ENCODE measurements at regions not wholly inside any gene's neighbourhood (a gene's known extent, or its start where the extent isn't known, plus 50 kb on each side); places are given as distances from the start of the nearest gene placed in this dataset.

DNA sequence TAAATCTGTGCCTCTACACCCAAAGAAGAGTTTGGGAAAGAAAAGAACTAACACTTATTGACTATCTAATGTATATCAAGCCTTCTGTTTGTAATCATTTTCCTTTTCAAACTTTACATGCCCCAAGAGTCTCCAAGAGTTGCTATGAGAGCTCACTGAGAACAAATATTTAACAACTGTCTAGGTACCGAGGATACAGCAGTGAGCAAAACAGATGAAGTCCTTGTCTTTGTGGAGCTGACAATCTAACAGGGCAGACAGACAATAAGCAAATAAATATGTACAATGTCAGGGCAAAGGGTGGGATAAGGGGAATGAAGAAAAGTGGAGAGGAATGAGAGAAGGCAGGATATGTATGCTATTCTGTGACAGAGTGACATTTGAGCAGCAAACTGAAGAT is 64.8 kb upstream of the KSR1 start:
- no peak for DNase-seq (ENCODE audit: low read depth in 3 of 3, low spot score in 1 of 3)

DNA sequence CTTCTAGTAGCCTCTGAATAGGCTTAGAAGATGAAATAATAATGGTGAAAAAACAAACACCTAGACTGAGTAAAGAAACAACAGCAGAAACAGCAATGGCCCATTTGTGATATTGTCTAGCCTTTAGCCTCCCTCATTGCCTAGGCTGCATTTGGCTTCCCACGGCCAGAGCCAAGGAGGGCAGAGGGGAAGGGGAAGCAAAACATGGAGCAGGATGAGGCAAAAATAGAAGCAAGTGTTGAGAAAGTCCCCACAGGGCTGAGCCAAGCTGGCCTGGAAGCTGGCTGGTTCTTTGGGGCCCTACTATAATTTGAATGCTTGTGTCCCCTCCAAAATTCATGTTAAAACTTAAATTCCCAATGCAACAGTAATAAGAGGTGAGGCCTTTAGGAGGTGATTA is 60.2 kb upstream of the KSR1 start:
- no peak for DNase-seq (ENCODE audit: low read depth in 3 of 3, low spot score in 1 of 3)

DNA sequence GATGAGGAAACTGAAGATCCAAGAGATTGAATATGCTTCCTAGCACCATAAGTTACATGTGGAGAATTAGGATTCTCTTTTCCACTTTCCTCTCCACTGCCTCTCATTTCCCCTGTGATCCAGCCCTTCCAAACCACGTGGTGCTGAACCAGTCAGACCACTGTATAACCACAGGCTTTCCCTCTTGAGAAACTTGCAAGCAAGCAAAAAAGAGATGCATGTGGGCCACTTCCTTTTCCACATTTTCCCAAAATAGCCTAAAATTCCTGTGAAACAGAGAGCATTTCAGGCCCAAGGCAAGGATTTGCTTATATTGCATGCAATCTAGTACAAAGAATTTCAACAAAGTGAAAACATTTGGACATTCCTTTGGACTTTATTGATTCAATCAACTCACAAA is 59.3 kb upstream of the KSR1 start:
- no peak for DNase-seq (ENCODE audit: low read depth in 3 of 3, low spot score in 1 of 3)

- DNase-seq (ENCODE audit: low read depth in 3 of 3, low spot score in 1 of 3): no peak
Observed at GRCh38 chr17:27398691-27399090, 57.6 kb upstream of the KSR1 start.

- DNase-seq (ENCODE audit: low read depth in 3 of 3, low spot score in 1 of 3): no peak
Observed at GRCh38 chr17:27400991-27401390, 55.3 kb upstream of the KSR1 start.

GRCh38 chr17:27402943-27403342 is 53.3 kb upstream of the KSR1 start:
- no peak for DNase-seq (ENCODE audit: low read depth in 3 of 3, low spot score in 1 of 3)

- DNase-seq (ENCODE audit: low read depth in 3 of 3, low spot score in 1 of 3): no peak
Observed at GRCh38 chr17:27403480-27404005, 52.7 kb upstream of the KSR1 start.

DNA sequence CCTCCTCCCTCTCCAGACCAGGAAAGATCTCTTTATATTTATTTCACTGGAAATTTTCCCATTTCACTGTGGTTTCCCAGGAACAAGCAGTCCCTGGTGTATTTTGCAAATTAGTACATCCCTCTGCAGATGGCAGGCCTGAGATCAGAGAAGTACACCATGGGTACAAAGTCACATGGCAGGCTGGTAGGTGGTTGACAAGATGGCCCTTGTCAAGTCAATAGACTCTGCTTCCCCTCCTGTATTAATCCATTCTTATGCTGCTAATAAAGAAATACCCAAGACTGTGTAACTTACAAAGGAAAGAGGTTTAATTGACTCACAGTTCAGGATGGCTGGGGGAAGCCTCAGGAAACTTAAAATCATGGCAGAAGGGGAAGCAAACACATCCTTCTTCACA is 51.6 kb upstream of the KSR1 start:
- DNase-seq (ENCODE audit: low read depth in 3 of 3, low spot score in 1 of 3): no peak

All from stimulated activated CD4-positive, alpha-beta T cell treated with anti-CD3 and anti-CD28 coated beads, TNF-alpha, amount 100 ng/mL, for 1 hour (primary cell).